ENCODE measurements at regions not wholly inside any gene's neighbourhood (a gene's known extent, or its start where the extent isn't known, plus 50 kb on each side); places are given as distances from the start of the nearest gene placed in this dataset.

GRCh38 chr7:25707768-25708620, 444.0 kb upstream of the NFE2L3 start:
- TF ChIP-seq EP300 (IDR thresholded peaks at IDR 0.05) (no peak), CTCF (IDR thresholded peaks at IDR 0.05) (no peak), RCOR1 (IDR thresholded peaks at IDR 0.05; ENCODE audit: low read depth, low read length) (no peak), CHD2 (IDR thresholded peaks at IDR 0.05; ENCODE audit: low read length, partially characterized antibody) (no peak), POLR2A (IDR thresholded peaks at IDR 0.05; ENCODE audit: low read length) (no peak), RAD21 (conservative IDR thresholded peaks at IDR 0.05 in 1 of 2, IDR thresholded peaks at IDR 0.05 in 1 of 2) (no peak)

Data from A549 (cell line).